ENCODE measurements at regions not wholly inside any gene's neighbourhood (a gene's known extent, or its start where the extent isn't known, plus 50 kb on each side); places are given as distances from the start of the nearest gene placed in this dataset.

DNA sequence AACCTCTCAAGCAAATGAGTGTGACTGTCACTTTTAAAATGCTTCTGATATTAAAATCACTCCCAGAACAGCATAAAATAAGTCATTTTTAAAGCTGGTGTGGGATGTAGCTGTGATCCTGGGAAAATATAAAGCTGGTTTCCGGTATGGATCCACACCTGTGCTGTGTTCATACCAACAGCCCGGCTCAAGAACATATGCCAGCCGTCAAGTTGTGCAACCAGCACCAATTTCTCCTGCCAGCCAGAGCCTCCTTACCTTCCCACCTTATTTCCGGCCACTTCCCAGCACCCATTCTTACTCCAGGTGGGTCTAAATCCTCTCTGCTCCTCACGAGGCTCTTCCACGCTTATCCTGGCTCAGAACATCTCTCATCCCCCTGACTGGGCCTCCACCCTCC lies 50.9 kb upstream of the RPS6KA2 start:
- Histone ChIP-seq H3K27me3 (no peaks in the 10 kb centered on the region), H3K4me1 (no peaks in the 10 kb centered on the region), H3K27ac (no peak overlapping the region), H3K4me3 (no peak overlapping the region), H3K9me3 (no peaks in the 10 kb centered on the region), H3K36me3 (no peaks in the 10 kb centered on the region)
- TF ChIP-seq, protein P1, sequence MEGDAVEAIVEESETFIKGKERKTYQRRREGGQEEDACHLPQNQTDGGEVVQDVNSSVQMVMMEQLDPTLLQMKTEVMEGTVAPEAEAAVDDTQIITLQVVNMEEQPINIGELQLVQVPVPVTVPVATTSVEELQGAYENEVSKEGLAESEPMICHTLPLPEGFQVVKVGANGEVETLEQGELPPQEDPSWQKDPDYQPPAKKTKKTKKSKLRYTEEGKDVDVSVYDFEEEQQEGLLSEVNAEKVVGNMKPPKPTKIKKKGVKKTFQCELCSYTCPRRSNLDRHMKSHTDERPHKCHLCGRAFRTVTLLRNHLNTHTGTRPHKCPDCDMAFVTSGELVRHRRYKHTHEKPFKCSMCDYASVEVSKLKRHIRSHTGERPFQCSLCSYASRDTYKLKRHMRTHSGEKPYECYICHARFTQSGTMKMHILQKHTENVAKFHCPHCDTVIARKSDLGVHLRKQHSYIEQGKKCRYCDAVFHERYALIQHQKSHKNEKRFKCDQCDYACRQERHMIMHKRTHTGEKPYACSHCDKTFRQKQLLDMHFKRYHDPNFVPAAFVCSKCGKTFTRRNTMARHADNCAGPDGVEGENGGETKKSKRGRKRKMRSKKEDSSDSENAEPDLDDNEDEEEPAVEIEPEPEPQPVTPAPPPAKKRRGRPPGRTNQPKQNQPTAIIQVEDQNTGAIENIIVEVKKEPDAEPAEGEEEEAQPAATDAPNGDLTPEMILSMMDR (IDR thresholded peaks at IDR 0.05) = no peak
- TF ChIP-seq POLR2A (IDR thresholded peaks at IDR 0.05) = no peak
- no peak for DNase-seq
- intact Hi-C loops (cut with DNase I; ENCODE audit: low total_unique reads) = no loop called here
